Tibial nerve (tissue), 3 donors: ENCODE measurements at regions not wholly inside any gene's neighbourhood (a gene's known extent, or its start where the extent isn't known, plus 50 kb on each side); places are given as distances from the start of the nearest gene placed in this dataset.

Experiments used
- CTCF ChIP-seq, 5 experiments: fragments of 200-600 bp in 3 of 5; fragments of 450-650 bp in 2 of 5; sonication (generic) in 3 of 5; IDR thresholded peaks; one replicate each; pipeline ENCODE4 v1.5.1; 2016 to 2019; ENCODE audit warnings: antibody characterized with exemption in 5 of 5, mild to moderate bottlenecking in 3 of 5, moderate library complexity in 2 of 5
- POLR2A ChIP-seq, 2 donors: fragments of 450-650 bp; IDR thresholded peaks; one replicate each; pipeline ENCODE4 v1.6.1; 2017; ENCODE audit warnings: antibody characterized with exemption in 2 of 2, mild to moderate bottlenecking in 2 of 2, moderate library complexity in 2 of 2

DNA sequence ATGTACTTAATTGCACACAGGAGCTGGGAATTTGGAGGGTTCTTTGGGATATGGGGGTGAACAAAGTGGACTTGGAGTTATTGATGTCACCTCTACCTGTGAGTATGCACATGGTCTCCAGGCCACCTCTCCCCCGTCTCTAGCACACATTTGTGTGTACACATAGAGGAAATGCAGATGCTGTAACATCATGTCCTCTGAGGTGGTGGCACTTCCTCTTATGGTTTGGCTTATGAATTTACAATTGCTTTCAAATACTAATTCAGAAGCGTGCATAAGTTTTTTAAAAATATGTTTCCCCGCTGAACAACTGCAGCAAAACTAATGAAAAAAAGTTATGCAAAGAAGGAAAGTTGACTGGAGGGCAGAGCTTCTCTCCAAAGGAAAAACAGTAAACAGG is 152.0 kb upstream of the TENM4 start:
- no peak for TF ChIP-seq CTCF (IDR thresholded peaks at IDR 0.05)
- TF ChIP-seq POLR2A (IDR thresholded peaks at IDR 0.05): no peak
